ENCODE measurements at regions not wholly inside any gene's neighbourhood (a gene's known extent, or its start where the extent isn't known, plus 50 kb on each side); places are given as distances from the start of the nearest gene placed in this dataset.

DNA sequence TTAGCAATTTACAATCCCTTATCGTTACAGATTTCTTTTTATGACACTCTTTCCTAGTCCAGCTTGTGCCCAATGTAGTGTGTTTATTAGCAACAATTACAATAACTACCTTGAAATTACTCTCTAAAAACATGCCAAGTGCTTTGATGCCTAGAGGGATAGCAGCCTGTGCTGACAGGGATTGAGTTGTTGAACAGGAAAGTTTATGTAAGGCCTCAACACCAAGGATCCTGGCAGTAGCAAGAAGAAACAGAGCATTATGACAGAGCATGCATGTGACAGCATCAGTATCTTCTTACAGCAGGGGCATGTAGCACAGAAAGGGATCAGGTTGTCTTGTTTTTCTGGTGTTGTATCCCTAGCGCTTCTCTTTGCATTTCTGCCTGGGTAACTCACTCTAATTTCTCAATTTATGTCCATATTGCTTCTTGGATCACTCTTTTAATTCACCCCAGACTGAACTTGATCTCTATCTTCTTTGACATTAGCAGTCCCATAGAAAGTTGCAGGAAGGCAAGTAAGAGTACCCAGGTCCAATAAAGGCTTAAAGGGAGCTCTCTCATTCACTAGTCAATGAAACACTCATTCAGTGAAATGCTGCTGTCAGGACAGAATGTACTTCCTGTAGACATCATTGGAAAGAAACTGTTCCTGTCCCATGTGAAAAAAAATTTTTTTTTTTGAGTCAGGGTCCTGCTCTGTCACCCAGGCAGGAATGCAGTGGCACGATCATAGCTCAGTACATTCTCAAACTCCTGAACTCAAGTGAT is 220.0 kb upstream of the GRIP1 start:
- H3K36me3 ChIP-seq (ENCODE audit: control insufficient read depth in 2 of 2, extremely low read depth in 1 of 2, insufficient read depth in 2 of 2, low read length in 2 of 2) = no peaks in the 10 kb centered on the region
- dilution Hi-C loops (cut with MboI; ENCODE audit: extremely low pct_ligation_motif_present, low sequenced_read_pairs) = no loop called here
- intact Hi-C loops (cut with micrococcal nuclease) = no loop called here
- H3K79me2 ChIP-seq (ENCODE audit: control insufficient read depth, insufficient read depth, low read length) = no peaks in the 10 kb centered on the region
- no peaks in the 10 kb centered on the region for H3K4me1 ChIP-seq (ENCODE audit: control insufficient read depth, extremely low read depth, insufficient read depth, low read length)
- no peak overlapping the region for H3K4me2 ChIP-seq (ENCODE audit: insufficient read depth, low read length)
- H3K9me1 ChIP-seq (replicated peaks; ENCODE audit: control insufficient read depth, extremely low read depth, insufficient read depth, low read length) = no peaks in the 10 kb centered on the region
- H3K4me3 ChIP-seq (replicated peaks in 1 of 3; ENCODE audit: insufficient read depth in 1 of 3, low read depth in 1 of 3, low read length in 3 of 3) = no peak overlapping the region
- H2AFZ ChIP-seq (ENCODE audit: low read depth, low read length) = no peak overlapping the region
- H3K27ac ChIP-seq (ENCODE audit: insufficient read depth, low read depth, low read length) = no peak overlapping the region
- CTCF ChIA-PET = interaction anchor here (0.7 kb wide), 1 partner anchor 10 kb away, joined by 4 read pairs; no protein-coding TSS in a partner anchor
- no peak overlapping the region for H3K9ac ChIP-seq (replicated peaks; ENCODE audit: extremely low read depth, insufficient read depth, low read length)
- DNase-seq (ENCODE audit: low read depth, low spot score) = no peak
- POLR2A ChIA-PET = no interaction called here
- TF ChIP-seq, protein P1, sequence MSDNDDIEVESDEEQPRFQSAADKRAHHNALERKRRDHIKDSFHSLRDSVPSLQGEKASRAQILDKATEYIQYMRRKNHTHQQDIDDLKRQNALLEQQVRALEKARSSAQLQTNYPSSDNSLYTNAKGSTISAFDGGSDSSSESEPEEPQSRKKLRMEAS (IDR thresholded peaks at IDR 0.05; ENCODE audit: insufficient read depth, insufficient read length) = no peak
- TF ChIP-seq GATA2 (IDR thresholded peaks at IDR 0.05; ENCODE audit: insufficient read depth, insufficient read length, low read depth, low read length) (no peak), FOS (IDR thresholded peaks at IDR 0.05; ENCODE audit: borderline replicate concordance, insufficient read depth, low read length) (no peak), EZH2 (IDR thresholded peaks at IDR 0.05; ENCODE audit: borderline replicate concordance, low read depth, low read length, severe bottlenecking) (no peak), MYC (IDR thresholded peaks at IDR 0.05; ENCODE audit: low read depth, low read length) (no peak), POLR2AphosphoS5 (IDR thresholded peaks at IDR 0.05; ENCODE audit: insufficient read depth, low read depth, low read length) (no peak), POLR2A (IDR thresholded peaks at IDR 0.05; ENCODE audit: low read depth, low read length) (no peak), JUN (IDR thresholded peaks at IDR 0.05; ENCODE audit: borderline replicate concordance, insufficient read depth, insufficient read length, low read depth) (no peak)
- TF ChIP-seq, protein P2, sequence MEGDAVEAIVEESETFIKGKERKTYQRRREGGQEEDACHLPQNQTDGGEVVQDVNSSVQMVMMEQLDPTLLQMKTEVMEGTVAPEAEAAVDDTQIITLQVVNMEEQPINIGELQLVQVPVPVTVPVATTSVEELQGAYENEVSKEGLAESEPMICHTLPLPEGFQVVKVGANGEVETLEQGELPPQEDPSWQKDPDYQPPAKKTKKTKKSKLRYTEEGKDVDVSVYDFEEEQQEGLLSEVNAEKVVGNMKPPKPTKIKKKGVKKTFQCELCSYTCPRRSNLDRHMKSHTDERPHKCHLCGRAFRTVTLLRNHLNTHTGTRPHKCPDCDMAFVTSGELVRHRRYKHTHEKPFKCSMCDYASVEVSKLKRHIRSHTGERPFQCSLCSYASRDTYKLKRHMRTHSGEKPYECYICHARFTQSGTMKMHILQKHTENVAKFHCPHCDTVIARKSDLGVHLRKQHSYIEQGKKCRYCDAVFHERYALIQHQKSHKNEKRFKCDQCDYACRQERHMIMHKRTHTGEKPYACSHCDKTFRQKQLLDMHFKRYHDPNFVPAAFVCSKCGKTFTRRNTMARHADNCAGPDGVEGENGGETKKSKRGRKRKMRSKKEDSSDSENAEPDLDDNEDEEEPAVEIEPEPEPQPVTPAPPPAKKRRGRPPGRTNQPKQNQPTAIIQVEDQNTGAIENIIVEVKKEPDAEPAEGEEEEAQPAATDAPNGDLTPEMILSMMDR (IDR thresholded peaks at IDR 0.05; ENCODE audit: extremely low read depth in 1 of 2, insufficient read depth in 1 of 2, low read depth in 1 of 2, low read length in 2 of 2) = no peak
- no peaks in the 10 kb centered on the region for H4K20me1 ChIP-seq (replicated peaks; ENCODE audit: control insufficient read depth, extremely low read depth, insufficient read depth, low read length)
- no peaks in the 10 kb centered on the region for H3K27me3 ChIP-seq (ENCODE audit: control insufficient read depth in 2 of 2, insufficient read depth in 2 of 2, low read length in 2 of 2)
- no peaks in the 10 kb centered on the region for H3K9me3 ChIP-seq (replicated peaks; ENCODE audit: control insufficient read depth, insufficient read depth, low read length)
- no TSS peak for BruUV-seq (replicated peaks)
- no peak for FAIRE-seq
